Ishikawa (cell line): ENCODE measurements at regions not wholly inside any gene's neighbourhood (a gene's known extent, or its start where the extent isn't known, plus 50 kb on each side); places are given as distances from the start of the nearest gene placed in this dataset.

Source experiments
- EP300 ChIP-seq: IDR thresholded peaks from 2 replicates; pipeline ENCODE4 v1.6.1; 2012; ENCODE audit warnings: borderline replicate concordance
- NFIC ChIP-seq: IDR thresholded peaks from 2 replicates; pipeline ENCODE4 v1.6.1; 2012
- TCF12 ChIP-seq: IDR thresholded peaks from 2 replicates; pipeline ENCODE4 v1.6.1; 2012; ENCODE audit warnings: low read depth
- TF ChIP-seq, protein P1 (sequence below): IDR thresholded peaks from 2 replicates; pipeline ENCODE4 v1.6.1; 2012; ENCODE audit warnings: low read depth, mild to moderate bottlenecking
- TF ChIP-seq, protein P2 (sequence below): IDR thresholded peaks from 2 replicates; pipeline ENCODE4 v1.6.1; 2012

- no peak for TF ChIP-seq TCF12
- no peak for TF ChIP-seq EP300
- TF ChIP-seq NFIC: no peak
- TF ChIP-seq, protein P1, sequence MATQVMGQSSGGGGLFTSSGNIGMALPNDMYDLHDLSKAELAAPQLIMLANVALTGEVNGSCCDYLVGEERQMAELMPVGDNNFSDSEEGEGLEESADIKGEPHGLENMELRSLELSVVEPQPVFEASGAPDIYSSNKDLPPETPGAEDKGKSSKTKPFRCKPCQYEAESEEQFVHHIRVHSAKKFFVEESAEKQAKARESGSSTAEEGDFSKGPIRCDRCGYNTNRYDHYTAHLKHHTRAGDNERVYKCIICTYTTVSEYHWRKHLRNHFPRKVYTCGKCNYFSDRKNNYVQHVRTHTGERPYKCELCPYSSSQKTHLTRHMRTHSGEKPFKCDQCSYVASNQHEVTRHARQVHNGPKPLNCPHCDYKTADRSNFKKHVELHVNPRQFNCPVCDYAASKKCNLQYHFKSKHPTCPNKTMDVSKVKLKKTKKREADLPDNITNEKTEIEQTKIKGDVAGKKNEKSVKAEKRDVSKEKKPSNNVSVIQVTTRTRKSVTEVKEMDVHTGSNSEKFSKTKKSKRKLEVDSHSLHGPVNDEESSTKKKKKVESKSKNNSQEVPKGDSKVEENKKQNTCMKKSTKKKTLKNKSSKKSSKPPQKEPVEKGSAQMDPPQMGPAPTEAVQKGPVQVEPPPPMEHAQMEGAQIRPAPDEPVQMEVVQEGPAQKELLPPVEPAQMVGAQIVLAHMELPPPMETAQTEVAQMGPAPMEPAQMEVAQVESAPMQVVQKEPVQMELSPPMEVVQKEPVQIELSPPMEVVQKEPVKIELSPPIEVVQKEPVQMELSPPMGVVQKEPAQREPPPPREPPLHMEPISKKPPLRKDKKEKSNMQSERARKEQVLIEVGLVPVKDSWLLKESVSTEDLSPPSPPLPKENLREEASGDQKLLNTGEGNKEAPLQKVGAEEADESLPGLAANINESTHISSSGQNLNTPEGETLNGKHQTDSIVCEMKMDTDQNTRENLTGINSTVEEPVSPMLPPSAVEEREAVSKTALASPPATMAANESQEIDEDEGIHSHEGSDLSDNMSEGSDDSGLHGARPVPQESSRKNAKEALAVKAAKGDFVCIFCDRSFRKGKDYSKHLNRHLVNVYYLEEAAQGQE: no peak
- TF ChIP-seq, protein P2, sequence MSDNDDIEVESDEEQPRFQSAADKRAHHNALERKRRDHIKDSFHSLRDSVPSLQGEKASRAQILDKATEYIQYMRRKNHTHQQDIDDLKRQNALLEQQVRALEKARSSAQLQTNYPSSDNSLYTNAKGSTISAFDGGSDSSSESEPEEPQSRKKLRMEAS: no peak
Observed at GRCh38 chr1:157274698-157275534, 136.7 kb upstream of the ETV3 start.
